AG09319 (cell line): ENCODE measurements at regions not wholly inside any gene's neighbourhood (a gene's known extent, or its start where the extent isn't known, plus 50 kb on each side); places are given as distances from the start of the nearest gene placed in this dataset.

ENCODE experiments used
- DNase-seq: peaks from one replicate; pipeline ENCODE4 v3.0.0-alpha.2; 2010; ENCODE audit warnings: low read depth; ENCODE audit errors: extremely low read depth
- TF ChIP-seq, protein P1 (sequence below): IDR thresholded peaks from 2 replicates; pipeline ENCODE4 v1.5.1; 2011; ENCODE audit warnings: low read depth, mild to moderate bottlenecking, inconsistent platforms, low read length, moderate library complexity

GRCh38 chr16:52092126-52092525, 454.8 kb downstream of the TOX3 start:
- no peak for DNase-seq
- TF ChIP-seq, protein P1, sequence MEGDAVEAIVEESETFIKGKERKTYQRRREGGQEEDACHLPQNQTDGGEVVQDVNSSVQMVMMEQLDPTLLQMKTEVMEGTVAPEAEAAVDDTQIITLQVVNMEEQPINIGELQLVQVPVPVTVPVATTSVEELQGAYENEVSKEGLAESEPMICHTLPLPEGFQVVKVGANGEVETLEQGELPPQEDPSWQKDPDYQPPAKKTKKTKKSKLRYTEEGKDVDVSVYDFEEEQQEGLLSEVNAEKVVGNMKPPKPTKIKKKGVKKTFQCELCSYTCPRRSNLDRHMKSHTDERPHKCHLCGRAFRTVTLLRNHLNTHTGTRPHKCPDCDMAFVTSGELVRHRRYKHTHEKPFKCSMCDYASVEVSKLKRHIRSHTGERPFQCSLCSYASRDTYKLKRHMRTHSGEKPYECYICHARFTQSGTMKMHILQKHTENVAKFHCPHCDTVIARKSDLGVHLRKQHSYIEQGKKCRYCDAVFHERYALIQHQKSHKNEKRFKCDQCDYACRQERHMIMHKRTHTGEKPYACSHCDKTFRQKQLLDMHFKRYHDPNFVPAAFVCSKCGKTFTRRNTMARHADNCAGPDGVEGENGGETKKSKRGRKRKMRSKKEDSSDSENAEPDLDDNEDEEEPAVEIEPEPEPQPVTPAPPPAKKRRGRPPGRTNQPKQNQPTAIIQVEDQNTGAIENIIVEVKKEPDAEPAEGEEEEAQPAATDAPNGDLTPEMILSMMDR: no peak

GRCh38 chr16:52090080-52090479, 456.9 kb downstream of the TOX3 start:
- DNase-seq: no peak
- TF ChIP-seq, protein P1: no peak

DNA sequence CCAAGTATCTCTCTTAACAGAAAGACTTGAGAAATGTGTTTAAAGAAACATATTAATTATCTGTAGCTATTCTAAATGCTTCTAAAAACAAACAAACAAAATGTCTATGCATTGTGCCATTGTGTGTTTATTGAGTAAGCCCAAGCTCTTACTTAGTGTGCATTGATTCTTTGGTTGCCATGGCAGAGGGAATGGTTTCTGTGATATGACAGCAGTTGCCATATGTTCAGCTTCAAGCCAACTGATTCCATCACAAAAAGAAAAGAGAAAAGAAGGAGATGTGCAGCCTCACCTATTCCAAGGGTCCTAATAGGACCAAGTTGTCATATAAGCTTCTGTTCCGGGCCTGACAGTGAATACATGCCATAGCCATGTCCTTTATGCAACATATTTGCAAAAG, 457.5 kb downstream of the TOX3 start:
- TF ChIP-seq, protein P1: no peak
- DNase-seq: no peak

DNA sequence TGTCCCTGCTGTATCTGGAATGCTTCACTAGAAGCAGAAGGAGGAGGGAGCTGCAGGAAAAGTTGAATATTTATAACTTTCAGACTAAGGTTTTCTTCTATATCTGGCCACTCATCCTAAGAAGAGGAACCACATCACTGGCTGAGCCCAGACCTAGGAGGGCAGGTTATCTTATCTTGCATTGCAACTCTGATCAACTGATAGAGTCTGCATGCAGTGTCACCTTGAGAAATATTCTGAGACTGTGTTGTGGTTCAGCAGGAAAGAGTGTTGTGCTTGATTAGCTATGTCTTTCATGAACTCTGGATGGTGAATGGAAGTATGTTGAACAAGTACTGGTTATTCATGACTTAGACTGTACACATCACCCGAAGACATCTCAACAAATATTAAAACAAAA, 460.0 kb downstream of the TOX3 start:
- no peak for DNase-seq
- TF ChIP-seq, protein P1: no peak

DNA sequence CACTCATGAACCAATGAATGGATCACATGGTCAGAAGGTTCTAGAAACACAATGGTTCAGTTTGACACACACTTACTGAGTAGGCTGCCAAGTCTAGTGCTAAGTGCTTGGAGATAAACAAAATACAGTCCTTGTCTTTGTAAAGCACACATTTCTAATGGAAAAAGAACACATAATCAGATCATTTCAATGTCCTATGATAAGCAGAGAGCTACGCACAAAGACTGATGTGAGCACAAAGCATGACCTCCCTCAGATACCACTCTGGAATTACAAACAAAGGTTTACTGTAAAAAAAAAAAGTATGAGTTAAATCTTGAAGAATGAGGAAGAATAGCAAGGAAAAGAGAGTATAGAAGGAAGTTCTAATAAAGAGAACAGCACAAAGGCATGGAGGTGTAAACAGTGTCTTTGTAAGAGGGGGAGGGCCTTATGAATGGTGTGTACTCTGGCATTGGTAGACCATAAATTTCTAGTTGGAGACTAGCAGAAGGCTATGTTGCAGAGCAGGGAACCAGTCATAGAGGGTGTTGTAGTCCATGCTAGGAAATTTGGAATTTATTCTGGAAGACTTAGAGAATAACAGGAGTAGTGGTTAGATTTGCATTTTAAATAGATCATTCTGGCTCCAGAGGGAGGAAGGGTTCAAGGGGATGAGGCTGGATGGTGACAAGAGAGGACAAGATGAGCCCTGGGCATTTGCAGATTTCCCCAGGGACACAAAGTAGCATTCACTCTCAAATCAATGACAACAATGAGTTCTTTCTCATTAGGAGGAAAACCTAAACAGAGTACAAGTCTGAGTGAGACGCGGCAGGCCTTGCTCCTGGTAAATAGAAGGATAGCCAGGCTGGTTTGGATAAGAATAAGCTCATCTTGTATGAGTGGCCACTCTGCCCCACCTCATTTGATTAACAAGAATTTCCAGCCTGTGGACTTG, 468.0 kb downstream of the TOX3 start:
- DNase-seq: no peak
- TF ChIP-seq, protein P1: no peak

- TF ChIP-seq, protein P1: no peak
- no peak for DNase-seq
Measured at GRCh38 chr16:52077607-52078006, 469.3 kb downstream of the TOX3 start.

- DNase-seq: no peak
- TF ChIP-seq, protein P1: no peak
Measured at GRCh38 chr16:52076801-52077201, 470.1 kb downstream of the TOX3 start.
